ENCODE measurements at regions not wholly inside any gene's neighbourhood (a gene's known extent, or its start where the extent isn't known, plus 50 kb on each side); places are given as distances from the start of the nearest gene placed in this dataset.
A peak's percentile ranks its signal among the peaks of the same experiment; 100 is the strongest.

- Histone ChIP-seq H3K9me3 (no peaks in the 10 kb centered on the region), H3K27me3 (no peaks in the 10 kb centered on the region), H3K4me1 (peaks cover 0 to 10% (median 5%) of the 10 kb centered on the region in 4 donors), H3K27ac (no peak overlapping the region), H3K36me3 (no peaks in the 10 kb centered on the region), H3K4me3 (no peak overlapping the region)
- DNase-seq (ENCODE audit: low spot score in 2 of 2), result no peak
- TF ChIP-seq EP300 (IDR thresholded peaks at IDR 0.05) (no peak), POLR2A (IDR thresholded peaks at IDR 0.05) (no peak)
- TF ChIP-seq, protein P1, sequence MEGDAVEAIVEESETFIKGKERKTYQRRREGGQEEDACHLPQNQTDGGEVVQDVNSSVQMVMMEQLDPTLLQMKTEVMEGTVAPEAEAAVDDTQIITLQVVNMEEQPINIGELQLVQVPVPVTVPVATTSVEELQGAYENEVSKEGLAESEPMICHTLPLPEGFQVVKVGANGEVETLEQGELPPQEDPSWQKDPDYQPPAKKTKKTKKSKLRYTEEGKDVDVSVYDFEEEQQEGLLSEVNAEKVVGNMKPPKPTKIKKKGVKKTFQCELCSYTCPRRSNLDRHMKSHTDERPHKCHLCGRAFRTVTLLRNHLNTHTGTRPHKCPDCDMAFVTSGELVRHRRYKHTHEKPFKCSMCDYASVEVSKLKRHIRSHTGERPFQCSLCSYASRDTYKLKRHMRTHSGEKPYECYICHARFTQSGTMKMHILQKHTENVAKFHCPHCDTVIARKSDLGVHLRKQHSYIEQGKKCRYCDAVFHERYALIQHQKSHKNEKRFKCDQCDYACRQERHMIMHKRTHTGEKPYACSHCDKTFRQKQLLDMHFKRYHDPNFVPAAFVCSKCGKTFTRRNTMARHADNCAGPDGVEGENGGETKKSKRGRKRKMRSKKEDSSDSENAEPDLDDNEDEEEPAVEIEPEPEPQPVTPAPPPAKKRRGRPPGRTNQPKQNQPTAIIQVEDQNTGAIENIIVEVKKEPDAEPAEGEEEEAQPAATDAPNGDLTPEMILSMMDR (IDR thresholded peaks at IDR 0.05), result no peak
- 87 to 92% methylated on average over 2 of the region's 2 CpGs for WGBS, 2 donors
Observed at GRCh38 chr15:75100679-75101078, 77.3 kb downstream of the PPCDC start.

GRCh38 chr15:75104804-75105557 lies 81.6 kb downstream of the PPCDC start:
- WGBS, 2 donors, result 46 to 55% methylated on average over 3 of the region's 3 CpGs
- Histone ChIP-seq H3K27ac (peak overlapping the region in 2 of 4 donors; percentile 38 to 48), H3K9me3 (no peaks in the 10 kb centered on the region), H3K4me3 (no peak overlapping the region), H3K27me3 (no peaks in the 10 kb centered on the region), H3K36me3 (no peaks in the 10 kb centered on the region), H3K4me1 (peaks cover 0 to 31% (median 19%) of the 10 kb centered on the region in 4 donors)
- peak in 1 of 2 donors; percentile 38 for DNase-seq (ENCODE audit: low spot score in 2 of 2)
- TF ChIP-seq EP300 (IDR thresholded peaks at IDR 0.05) (peak; percentile 51 to 85), POLR2A (IDR thresholded peaks at IDR 0.05) (no peak)

- TF ChIP-seq, protein P1 (IDR thresholded peaks at IDR 0.05), result no peak
- TF ChIP-seq EP300 (IDR thresholded peaks at IDR 0.05) (no peak), POLR2A (IDR thresholded peaks at IDR 0.05) (no peak)
- WGBS, 2 donors, result 94 to 96% methylated on average over 2 of the region's 2 CpGs
- peaks cover 0 to 31% (median 19%) of the 10 kb centered on the region in 4 donors for H3K4me1 ChIP-seq
- no peaks in the 10 kb centered on the region for H3K36me3 ChIP-seq
- no peak for DNase-seq (ENCODE audit: low spot score in 2 of 2)
- no peaks in the 10 kb centered on the region for H3K27me3 ChIP-seq
- no peaks in the 10 kb centered on the region for H3K9me3 ChIP-seq
- H3K4me3 ChIP-seq, result no peak overlapping the region
- H3K27ac ChIP-seq, result no peak overlapping the region
Observed at GRCh38 chr15:75107516-75107907, 84.1 kb downstream of the PPCDC start.

GRCh38 chr15:75107908-75108838 lies 84.8 kb downstream of the PPCDC start:
- H3K4me3 ChIP-seq, result no peak overlapping the region
- TF ChIP-seq, protein P1 (IDR thresholded peaks at IDR 0.05), result no peak
- TF ChIP-seq POLR2A (IDR thresholded peaks at IDR 0.05) (no peak), EP300 (IDR thresholded peaks at IDR 0.05) (no peak)
- peaks cover 0 to 4% (median 0%) of the 10 kb centered on the region in 4 donors for H3K9me3 ChIP-seq
- peaks cover 0 to 31% (median 19%) of the 10 kb centered on the region in 4 donors for H3K4me1 ChIP-seq
- no peaks in the 10 kb centered on the region for H3K36me3 ChIP-seq
- H3K27ac ChIP-seq, result peak overlapping the region in 1 of 4 donors; percentile 52
- H3K27me3 ChIP-seq, result no peaks in the 10 kb centered on the region
- no peak for DNase-seq (ENCODE audit: low spot score in 2 of 2)
- 55 to 68% methylated on average over 12 of the region's 12 CpGs for WGBS, 2 donors

DNA sequence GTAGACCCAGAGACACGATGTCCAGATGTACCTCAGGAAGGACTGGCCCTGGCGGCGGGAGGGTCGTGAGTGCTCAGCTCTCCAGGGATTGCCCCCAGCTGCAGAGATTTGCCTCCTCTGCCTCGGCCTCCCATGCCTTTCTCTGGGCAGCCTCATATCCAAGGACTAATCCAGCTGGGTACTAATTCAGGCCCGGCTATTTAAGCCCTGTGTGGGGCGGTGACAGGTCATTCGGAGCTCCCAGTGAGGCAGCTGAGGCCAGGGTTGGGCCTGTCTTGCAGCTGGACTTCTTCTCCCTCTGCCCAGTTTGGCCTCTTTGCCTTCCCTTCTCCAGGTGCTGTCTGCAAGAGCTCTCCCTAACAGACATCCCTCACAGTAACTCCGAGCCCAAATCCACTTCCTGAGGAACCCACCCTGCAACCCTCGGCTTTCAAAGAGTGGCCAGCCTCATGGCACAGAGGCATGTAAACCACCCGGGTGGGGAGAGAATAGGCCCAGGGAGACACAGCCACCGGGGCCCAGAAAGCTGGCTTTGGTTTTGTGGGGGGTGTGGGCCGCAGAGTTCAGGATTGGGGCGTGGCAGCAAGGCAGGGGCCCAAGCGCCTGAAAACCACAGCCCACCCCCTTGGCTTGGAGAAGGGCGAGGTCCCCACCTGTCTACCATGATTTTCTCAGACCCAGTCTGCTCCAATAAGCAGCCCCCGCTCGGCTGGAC lies 85.8 kb downstream of the PPCDC start:
- Histone ChIP-seq H3K4me3 (no peak overlapping the region), H3K27me3 (no peaks in the 10 kb centered on the region), H3K36me3 (no peaks in the 10 kb centered on the region), H3K4me1 (peaks cover 0 to 31% (median 19%) of the 10 kb centered on the region in 4 donors), H3K27ac (no peak overlapping the region), H3K9me3 (peaks cover 0 to 14% (median 0%) of the 10 kb centered on the region in 4 donors)
- TF ChIP-seq, protein P1 (IDR thresholded peaks at IDR 0.05), result no peak
- TF ChIP-seq POLR2A (IDR thresholded peaks at IDR 0.05), result no peak
- TF ChIP-seq EP300 (IDR thresholded peaks at IDR 0.05), result no peak
- WGBS, 2 donors, result 81 to 88% methylated on average over 17 to 18 of the region's 18 CpGs
- DNase-seq (ENCODE audit: low spot score in 2 of 2), result no peak

All from tibial nerve (tissue), 4 donors.